ENCODE measurements at regions not wholly inside any gene's neighbourhood (a gene's known extent, or its start where the extent isn't known, plus 50 kb on each side); places are given as distances from the start of the nearest gene placed in this dataset.

- no peak for TF ChIP-seq EZH2 (IDR thresholded peaks at IDR 0.05)
- no peak for TF ChIP-seq CTCF (IDR thresholded peaks at IDR 0.05)
- no peak for TF ChIP-seq EZH2phosphoT487 (IDR thresholded peaks at IDR 0.05)
These were observed 624.5 kb downstream of the PKHD1 start for GRCh38 chr6:51462896-51463295.
